HG02759 (cell line): ENCODE measurements at regions not wholly inside any gene's neighbourhood (a gene's known extent, or its start where the extent isn't known, plus 50 kb on each side); places are given as distances from the start of the nearest gene placed in this dataset.

Experiments used
- ATAC-seq: cut with Tn5 transposase; IDR thresholded peaks from one replicate; pipeline ENCODE4 v1.9.1; 2021; ENCODE audit warnings: mild to moderate bottlenecking, moderate library complexity; ENCODE audit not compliant: unreplicated experiment

DNA sequence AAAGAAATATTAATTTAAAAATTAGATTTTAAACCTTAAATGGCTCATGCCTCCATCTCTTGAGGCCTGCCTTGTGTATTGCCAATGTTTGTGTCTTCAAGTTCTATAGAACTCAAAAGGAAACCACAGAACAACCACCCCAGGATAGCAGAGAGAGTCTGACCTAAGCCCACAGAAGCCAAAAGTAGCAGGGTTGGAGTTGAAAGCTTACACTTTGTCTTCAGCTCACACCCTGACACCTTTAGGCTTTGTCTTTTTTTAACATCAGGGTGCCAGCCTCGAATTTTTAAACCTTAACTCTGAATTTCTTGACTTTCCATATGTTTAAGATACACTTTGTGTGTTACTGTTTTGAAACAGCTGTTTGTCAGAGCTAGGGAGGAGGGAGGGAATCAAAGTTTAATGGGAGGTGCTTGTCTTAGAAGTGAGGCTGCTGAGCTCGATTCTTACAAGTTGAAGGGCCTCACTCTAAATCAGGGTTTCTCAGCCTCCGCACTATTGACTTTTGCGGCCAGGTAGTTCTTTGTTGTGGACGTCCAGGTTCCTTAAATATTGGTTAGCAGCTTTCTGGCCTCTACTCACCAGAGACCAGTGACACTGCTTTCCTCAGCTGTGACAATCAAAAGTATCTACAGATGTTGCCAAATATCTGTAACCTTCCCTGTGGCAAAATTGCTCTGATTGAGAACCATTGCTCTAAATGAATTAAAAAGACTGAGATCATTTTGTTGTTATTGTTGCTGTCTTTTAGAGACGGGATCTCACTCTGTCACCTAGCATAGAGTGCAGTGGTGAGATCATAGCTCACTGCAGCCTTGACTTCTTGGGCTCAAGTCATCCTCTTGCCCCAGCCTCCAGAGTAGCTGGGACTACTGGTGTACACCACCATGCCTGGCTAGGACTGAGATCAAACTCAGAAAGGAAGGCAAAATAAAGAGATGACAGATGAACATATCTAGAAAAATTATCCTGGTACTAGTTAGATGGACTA, 139.2 kb upstream of the EOMES start:
- no peak for ATAC-seq

DNA sequence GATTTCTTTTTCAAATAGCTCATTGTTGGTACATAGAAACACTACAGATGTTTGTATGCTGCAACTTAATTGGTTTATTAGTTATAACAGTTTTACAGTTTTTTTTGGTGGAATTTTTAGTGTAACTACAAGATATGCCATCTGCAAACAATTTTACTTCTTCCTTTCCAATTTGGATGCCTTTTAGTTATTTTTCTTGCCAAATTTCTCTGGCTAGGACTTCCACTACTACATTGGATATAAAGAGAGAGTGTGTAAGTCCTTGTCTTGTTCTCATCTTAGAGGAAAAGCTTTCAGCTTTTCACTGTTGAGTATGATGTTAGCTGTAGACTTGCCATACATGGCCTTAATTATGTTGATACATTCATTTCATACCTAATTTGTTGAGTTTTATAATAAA, 143.6 kb upstream of the EOMES start:
- ATAC-seq: no peak

DNA sequence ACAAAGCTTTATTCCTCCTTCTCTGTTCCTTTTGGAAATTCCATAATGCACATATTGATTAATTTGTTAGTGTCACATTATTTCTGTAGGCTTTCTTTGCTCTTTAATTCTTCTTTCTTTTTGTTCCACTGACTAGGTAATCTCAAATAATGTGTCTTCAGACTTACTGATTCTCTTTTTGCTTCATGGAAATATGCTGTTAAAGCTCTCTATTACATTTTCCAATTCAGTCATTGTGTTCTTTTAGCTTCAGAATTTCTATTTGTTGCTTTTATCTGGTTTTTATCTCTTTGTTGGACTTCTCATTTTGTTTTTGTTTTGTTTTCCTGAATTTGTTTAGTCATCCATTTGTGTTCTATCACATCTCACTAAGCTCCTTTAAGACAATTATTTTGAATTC, 147.0 kb upstream of the EOMES start:
- ATAC-seq: no peak

DNA sequence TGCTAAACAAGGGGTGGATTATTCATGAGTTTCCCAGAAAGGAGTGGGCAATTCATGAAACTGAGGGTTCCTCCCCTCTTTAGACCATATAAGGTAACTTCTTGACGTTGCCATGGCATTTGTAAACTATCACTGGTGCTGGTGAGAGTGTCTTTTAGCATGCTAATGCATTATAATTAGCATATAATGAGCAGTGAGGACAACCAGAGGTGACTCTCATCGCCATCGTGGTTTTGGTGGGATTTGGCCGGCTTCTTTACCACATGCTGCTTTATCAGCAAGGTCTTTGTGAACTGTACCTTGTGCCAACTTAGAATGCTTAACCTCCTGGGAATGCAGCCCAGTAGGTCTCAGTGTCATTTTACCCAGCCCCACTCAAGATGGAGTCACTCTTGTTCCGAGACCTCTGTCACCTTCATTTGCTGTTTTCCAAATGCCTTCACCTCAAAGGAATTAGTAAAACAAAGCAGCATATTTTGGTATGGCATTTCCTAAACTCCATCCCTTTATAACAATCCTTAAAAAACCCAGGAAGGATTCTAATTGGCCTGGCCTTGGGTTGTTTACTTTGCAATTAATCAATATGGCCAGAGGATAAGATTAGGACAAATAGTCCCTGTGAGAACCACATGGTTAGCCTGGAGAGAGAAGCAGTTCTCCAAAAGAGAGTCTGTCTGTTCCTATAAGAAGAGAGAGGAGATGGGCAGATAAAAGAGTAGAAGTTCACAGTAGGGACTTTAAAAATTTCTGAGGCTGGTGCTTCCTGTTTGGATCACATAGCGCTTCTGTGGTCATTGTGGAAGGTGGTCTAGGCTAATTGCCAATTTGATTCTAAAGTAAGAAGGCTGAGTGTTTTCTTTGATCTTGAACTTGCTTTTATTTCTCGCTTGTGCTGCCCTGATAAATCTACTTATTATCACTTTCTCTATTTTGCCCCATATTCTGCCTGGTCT, 155.2 kb upstream of the EOMES start:
- ATAC-seq: no peak

DNA sequence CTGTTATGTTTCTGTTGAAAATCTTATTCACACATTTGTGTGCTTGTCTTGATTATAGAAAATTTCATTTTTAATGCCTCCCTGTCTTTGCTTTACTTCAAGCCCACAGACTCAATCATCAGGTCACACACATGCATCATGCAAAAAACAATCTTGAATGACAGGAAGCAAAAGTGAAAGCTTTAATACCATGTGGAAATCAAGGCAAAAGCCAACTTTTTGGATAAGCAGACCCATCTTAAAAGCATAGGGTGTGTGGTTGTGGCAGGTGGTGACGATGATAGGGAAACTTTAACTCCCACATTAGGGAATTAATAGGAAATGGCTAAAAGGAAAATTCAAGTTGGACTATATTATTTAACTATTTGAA, 155.9 kb upstream of the EOMES start:
- no peak for ATAC-seq

DNA sequence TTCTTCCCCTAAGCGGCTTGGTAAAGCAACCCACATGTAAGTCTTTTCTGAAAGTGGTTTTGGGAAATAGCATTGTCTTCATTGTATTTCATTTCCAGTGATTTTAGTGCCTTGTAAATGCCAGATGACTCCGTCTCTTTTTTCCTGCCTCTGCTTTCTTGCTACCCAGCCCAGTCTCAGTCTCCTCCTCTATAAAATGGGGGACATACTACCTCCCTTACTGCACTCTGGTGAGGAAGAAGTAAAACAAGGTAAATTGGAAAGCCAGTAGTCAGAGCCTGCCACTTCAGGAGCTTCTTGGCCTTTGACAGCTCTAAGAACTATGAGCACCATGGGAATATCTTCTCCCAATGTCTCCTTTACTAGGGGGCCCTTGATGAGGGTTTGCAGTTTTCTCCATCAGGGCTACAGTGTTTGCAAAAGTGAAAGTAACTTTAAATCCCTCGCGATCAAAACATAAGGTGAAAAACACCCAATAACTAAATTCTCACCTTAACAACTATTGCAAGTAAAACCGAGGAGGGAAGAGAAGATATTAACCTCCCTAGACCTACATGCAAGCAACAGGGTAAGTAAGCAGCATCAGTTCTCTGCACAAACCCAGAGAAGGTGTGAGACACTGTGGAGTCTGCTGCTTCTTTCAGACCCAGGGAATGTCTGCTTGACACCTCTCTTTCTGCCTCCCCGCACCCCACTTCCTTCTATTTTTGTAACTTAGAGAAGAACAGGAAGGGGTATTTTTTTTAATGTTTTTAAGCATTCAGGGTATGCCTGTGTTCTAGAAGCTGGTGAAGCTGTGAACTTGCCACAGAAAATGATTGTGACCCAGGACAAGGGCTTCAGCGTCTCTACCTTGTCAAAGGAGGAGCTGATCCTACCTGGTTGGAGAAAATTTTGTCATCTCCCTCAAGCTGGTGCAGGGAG, 159.1 kb upstream of the EOMES start:
- no peak for ATAC-seq

DNA sequence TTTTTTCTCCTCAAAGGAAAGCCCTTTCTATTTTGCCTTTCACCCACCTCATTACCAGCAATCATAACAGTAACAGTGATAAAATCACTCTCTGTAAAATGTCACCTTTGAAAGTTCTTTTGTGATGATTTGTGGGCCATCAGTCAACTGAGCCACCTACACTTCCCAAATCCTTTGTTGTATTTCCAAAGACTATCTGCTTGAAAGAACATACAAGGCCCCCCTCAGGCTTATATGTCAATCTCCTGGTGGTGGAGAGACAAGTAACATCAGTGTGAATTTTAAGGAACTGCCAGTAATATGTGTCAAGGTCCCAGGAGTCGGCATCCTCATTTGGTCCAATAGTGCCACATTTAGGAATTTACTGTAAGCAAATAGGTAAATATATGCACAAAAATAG, 161.1 kb upstream of the EOMES start:
- no peak for ATAC-seq

DNA sequence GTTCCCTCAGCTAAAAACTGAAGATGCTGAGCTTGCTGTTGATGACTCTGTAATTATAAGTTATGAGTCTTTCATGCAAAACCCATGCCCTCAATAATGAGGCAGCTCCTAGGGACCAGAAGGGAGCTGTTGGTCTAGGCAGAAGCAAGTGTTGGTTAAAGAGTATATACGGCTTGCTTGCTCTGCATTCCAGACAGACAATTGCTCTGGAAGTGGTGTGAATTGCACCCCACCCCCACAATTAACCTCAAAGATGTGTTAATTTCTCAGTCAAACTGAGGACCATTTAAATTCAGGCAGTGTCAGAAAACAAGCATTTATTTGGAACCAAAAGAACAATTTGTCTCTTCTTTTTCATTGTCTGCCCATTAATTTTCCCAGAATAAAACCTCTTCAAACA, 163.5 kb upstream of the EOMES start:
- no peak for ATAC-seq

DNA sequence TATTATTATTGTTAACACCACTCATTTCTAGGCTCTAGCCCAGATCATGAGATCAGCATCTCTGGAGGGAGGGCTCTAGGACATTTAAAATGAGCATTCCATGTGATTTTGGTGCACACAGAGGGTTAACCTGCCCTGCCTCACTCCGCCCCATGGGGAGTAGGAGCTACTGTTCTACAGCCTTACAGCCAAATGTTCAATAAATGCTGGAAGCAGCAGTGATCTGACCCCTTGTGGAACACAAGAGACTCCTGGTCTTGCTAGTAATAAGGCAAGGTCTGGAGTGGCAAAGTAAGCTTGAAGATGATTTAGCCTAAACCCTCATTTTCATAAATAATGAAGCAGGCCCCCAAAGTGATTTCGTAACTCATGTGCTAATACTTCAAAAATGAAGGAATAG, 166.4 kb upstream of the EOMES start:
- ATAC-seq: no peak

DNA sequence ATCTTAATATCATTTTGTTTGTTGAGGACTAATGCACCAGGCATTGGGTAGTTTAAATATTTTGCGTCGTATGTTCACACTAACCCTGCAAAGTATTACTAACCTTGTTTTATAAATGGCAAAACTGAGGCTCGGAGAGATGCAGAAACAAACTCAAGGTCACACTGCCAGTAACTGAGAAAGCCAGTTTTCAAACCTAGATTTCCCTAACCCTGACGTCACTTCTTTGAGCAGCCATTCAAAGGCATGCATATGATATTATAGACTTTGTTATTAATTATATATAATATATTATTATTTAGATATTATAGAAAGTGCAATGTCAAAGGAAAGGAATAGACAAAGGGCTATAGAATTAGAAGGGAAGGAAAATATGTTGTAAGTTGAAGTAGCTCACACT, 167.6 kb upstream of the EOMES start:
- ATAC-seq: no peak

DNA sequence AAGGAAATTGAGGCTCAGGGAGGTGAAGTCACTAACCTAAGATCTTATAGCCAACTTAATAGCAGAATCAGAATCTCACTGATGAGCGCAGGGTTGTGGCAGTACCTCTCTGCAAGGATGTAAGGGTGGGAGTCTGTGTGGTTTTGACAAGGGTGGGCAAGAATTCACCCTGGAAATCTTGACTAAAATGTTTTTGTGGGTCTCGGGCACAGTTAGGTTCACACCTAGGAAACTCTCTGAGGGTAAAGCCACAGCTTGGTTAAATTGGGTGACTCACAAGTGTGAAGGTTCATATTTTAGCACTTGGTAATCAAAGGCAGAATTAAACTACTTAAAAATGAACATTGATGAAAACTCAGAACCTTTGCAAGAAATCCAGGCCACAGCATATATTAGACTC, 178.2 kb upstream of the EOMES start:
- no peak for ATAC-seq

DNA sequence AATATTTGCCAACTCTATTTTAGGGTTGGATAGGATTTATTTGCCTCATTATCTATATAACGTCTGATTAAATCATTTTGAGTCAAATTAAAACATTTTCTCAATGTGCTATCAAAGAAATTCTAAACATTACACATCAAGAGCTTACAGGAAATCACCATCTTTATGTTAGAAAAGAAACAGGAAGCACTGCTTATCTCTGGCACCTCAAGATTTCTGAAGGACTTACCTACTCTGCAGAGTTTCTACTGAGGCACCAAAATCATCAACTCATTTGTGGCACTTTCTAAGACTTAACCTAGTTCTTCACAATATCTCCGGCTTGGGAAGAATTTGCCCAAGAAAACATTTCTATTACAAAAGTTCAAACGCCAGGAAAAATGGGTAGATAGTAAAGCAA, 181.3 kb upstream of the EOMES start:
- ATAC-seq: no peak

DNA sequence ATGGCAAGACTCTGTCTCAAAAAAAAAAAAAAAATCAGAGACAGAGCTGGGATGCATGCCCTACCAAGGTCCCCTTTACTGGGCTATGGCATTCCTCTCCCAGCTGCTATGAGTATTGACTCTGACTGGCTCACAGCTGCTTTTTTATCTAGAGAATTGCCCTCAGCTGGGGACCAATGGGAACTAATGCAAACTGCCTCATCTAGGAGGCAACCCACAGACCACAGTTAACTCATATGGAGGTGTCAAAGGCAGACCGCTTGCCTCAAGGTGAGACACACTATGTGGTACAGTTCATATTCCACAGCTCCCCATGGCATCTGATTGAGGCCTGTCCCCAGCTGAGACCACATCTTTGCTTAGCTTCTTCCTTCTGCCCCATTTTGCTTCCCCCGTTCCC, 183.5 kb upstream of the EOMES start:
- ATAC-seq: no peak

DNA sequence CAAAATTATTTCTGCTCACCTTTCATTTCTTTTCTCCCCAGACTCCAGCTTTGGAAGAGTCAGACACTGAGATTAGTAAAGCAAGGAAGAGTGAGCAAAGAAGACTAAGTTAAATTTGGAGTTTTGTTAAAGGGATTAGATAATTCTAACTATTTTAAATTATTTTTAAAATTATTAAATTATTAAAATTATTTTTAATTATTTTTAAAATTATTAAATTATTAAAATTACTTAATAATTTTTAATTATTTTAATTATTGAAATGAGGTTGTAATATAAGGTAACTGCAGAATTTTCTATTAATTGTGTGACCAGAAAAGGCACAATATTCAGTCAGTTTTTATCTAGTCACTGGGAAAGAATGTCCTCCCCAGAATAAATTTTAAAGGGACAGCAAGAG, 185.0 kb upstream of the EOMES start:
- ATAC-seq: no peak

DNA sequence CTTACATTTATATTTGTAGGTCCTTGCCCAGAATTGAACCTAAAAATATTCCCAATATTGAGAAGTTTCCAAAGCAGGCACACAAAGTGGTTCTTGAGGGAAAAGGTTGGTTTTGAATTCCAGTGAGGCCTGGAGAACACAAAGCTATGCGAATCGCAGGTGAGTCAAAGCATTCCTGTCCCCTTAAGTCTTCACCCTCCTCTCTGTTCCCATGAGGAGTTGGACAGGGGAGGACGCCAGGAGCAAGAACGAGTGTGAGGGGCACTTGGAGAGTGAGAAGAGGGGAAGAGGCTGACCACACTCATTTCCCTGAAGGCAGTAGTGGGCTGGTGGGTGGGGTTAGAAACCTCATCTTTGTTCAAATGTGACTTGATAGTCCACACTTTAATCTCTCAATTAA, 185.8 kb upstream of the EOMES start:
- no peak for ATAC-seq

DNA sequence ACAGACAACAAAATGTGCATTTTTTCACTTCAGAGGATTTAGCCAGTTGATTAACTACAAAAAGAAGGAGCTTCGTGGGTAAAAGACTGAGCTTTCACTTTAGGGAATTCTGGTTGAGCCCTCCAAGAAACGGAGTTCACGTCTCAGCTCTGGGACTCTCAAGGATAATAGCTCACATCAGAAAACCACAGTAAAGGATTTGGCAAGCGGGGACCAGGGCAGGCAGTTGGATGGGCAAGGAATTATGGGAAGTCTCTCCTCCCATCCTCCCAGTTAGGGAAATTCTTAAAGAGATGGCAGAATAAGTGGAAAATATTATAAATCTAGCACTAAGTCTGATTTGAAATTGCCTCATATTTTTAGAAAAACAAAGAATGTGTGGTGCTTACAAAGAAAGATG, 188.3 kb upstream of the EOMES start:
- ATAC-seq: no peak

DNA sequence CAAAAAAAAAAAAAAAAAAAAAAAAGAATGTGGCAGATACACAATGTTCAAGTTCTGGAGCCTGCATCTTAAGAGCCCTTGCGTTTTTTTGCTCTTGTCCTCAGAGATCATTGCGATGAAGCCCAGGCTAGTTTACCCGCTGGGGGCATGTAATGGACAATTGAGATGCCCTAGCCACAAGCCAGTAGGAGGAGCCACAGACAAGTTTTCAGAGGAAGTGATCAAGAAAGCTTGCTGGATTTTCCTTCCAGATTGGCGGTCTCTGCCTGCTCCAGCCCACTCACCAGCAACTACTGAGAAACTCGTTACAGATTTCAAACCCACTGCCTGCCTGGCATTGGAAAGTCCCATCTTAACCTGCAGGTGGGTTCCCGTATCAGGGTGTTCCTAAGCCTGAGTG, 192.1 kb upstream of the EOMES start:
- ATAC-seq: no peak

DNA sequence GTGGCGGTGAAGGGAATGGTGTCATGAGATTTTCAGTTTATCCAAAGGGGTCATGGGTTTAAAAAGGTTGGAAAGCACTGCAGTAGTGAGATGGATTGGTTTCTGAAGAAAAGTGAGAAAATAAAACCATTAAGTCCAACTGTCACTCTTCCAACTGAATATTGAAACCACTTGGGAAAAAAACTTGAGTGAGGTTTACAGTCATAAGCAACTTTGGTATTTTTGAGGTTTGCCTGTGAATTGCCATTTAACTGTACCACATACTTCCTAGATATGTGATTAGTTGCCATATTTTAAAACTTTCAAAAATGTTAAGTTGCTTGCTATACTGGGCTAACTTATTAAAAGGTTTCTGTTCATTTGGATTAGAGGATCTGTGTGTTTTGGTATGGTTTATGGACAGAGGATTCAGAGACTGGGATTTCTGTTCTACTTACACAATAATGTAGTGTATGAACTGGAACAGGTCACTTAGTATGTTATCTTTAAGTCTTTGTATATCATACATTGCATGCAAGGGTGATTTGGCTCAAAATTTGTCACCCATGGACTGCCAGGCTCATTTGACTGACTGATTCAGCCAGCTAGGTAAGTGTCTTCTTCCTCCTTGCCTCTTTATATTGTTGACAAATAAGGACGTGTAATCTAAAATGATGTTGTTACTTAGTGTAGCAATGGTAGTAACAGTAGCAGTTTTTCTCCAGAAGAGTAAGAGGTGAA, 201.4 kb upstream of the EOMES start:
- ATAC-seq: no peak

DNA sequence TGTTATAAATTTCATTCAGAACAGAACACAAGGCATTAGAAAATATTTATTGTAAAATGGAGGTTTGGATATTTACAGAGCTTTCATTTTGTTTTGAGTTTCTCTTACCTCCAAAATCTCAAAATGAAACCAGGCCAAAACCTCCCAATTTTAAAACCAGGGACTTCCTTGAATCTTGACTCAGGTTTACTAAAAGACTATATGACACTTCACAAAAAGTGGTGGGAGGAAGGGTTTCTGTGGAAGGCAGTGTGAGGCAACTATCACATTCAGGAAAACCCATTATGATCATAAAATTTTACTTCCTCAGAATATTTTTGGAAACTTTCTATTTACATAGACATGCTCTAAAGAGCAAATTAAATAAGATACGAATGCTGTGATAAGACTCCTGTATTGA, 205.8 kb upstream of the EOMES start:
- no peak for ATAC-seq

DNA sequence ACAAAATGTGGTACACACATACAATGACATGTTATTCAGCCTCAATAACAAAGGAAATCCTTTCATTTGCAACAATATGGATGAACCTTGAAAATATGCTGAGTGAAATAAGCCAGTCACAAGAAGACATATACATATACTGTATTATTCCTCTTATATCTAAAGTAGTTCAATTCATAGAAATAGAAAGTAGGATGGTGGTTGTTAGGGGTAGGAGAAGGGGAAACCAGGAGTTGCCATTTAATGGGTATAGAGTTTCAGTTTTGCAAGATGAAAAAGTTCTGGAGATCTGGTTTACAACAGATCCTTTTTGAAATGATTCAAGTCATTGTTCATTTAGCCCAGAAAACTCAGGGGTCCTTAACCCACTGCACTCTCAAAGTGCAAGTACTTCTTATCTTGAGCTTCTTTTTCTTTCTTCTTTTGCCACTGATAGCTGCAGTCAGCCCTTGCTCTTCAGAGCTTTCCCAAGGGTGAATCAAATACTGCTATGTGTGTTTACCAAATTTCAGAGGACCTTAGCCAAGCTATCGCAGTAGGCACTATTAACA, 208.0 kb upstream of the EOMES start:
- ATAC-seq: no peak
